Endothelial cell of umbilical vein (primary cell): ENCODE measurements at regions not wholly inside any gene's neighbourhood (a gene's known extent, or its start where the extent isn't known, plus 50 kb on each side); places are given as distances from the start of the nearest gene placed in this dataset.

Experiments used
- BruUV-seq: library from RNA; stranded (reverse); fragments of 400-500 nt; replicated peaks from 2 replicates; lab custom pipeline; 2021; lab: Mats Ljungman, UMichigan
- CTCF ChIA-PET: fragments of 300-600, 350-600 bp; sonication (Branson Sonifier 250); formaldehyde crosslinking; loops from one replicate; lab custom pipeline; 2021; ENCODE audit warnings: antibody characterized with exemption, inconsistent platforms; lab: Charles Lee
- POLR2A ChIA-PET: fragments of 300-600, 350-600 bp; sonication (Branson Sonifier 250); formaldehyde crosslinking; loops from one replicate; lab custom pipeline; 2021; ENCODE audit warnings: antibody characterized with exemption, inconsistent platforms; lab: Charles Lee
- DNase-seq: peaks from one replicate; pipeline ENCODE4 v3.0.0-alpha.2; 2011; ENCODE audit warnings: low read depth, low spot score
- FAIRE-seq: peaks from 2 replicates; lab custom pipeline; 2011; peaks lifted over from hg19 to GRCh38; lab: Jason Lieb, UNC
- H2AFZ ChIP-seq: 2 replicates; pipeline ENCODE4 v1.6.0; 2012; ENCODE audit warnings: low read depth, low read length, control low read depth, inconsistent platforms
- H3K27ac ChIP-seq: 2 replicates; pipeline ENCODE4 v1.5.1; 2011; ENCODE audit warnings: low read depth, mild to moderate bottlenecking, control low read depth, low read length, moderate library complexity; ENCODE audit not compliant: insufficient read depth
- H3K27me3 ChIP-seq, 2 experiments: 2 replicates each; pipeline versions ENCODE4 v1.6.0 to v1.6.1; 2011; ENCODE audit warnings: low read length in 2 of 2, mixed read lengths in 1 of 2; ENCODE audit not compliant: control insufficient read depth in 2 of 2, insufficient read depth in 2 of 2
- H3K36me3 ChIP-seq, 2 experiments: 2 replicates in 1 of 2; 3 replicates in 1 of 2; pipeline ENCODE4 v1.5.1; 2011; ENCODE audit warnings: low read length in 2 of 2, mild to moderate bottlenecking in 1 of 2, moderate library complexity in 1 of 2; ENCODE audit not compliant: control insufficient read depth in 2 of 2, insufficient read depth in 2 of 2; ENCODE audit errors: extremely low read depth in 1 of 2
- H3K4me1 ChIP-seq: 3 replicates; pipeline ENCODE4 v1.5.1; 2011; ENCODE audit warnings: mild to moderate bottlenecking, low read length; ENCODE audit not compliant: control insufficient read depth, insufficient read depth; ENCODE audit errors: extremely low read depth
- H3K4me2 ChIP-seq: 2 replicates; pipeline ENCODE4 v1.6.1; 2011; ENCODE audit warnings: low read length, control low read depth, mixed read lengths; ENCODE audit not compliant: insufficient read depth
- H3K4me3 ChIP-seq, 3 experiments: fragments of 200-600 bp in 1 of 3; sonication (generic), shearing (Covaris generic) in 1 of 3; replicated peaks in 1 of 3; 2 replicates each; pipeline ENCODE4 v1.5.1; 2011 to 2016; ENCODE audit warnings: control low read depth in 3 of 3, low read length in 3 of 3, mild to moderate bottlenecking in 2 of 3, inconsistent platforms in 1 of 3, low read depth in 1 of 3, moderate library complexity in 1 of 3; ENCODE audit not compliant: insufficient read depth in 1 of 3
- H3K79me2 ChIP-seq: 2 replicates; pipeline ENCODE4 v1.6.0; 2012; ENCODE audit warnings: low read length, inconsistent platforms; ENCODE audit not compliant: control insufficient read depth, insufficient read depth
- H3K9ac ChIP-seq: replicated peaks from 2 replicates; pipeline ENCODE3; 2011; ENCODE audit warnings: low read length, control low read depth; ENCODE audit not compliant: insufficient read depth; ENCODE audit errors: extremely low read depth
- H3K9me1 ChIP-seq: replicated peaks from 3 replicates; pipeline ENCODE4 v1.6.0; 2011; ENCODE audit warnings: mild to moderate bottlenecking, low read length; ENCODE audit not compliant: control insufficient read depth, insufficient read depth; ENCODE audit errors: extremely low read depth
- H3K9me3 ChIP-seq: replicated peaks from 2 replicates; pipeline ENCODE4 v1.5.1; 2012; ENCODE audit warnings: low read length, inconsistent platforms; ENCODE audit not compliant: control insufficient read depth, insufficient read depth
- H4K20me1 ChIP-seq: replicated peaks from 2 replicates; pipeline ENCODE3; 2011; ENCODE audit warnings: mild to moderate bottlenecking, low read length; ENCODE audit not compliant: control insufficient read depth, insufficient read depth; ENCODE audit errors: extremely low read depth
- CTCF ChIP-seq, 2 donors: IDR thresholded peaks; 1 replicate in 1 of 2; 2 replicates in 1 of 2; pipeline ENCODE4 v1.5.1; 2011; ENCODE audit warnings: low read length in 2 of 2, mild to moderate bottlenecking in 2 of 2, moderate library complexity in 2 of 2, control low read depth in 1 of 2, inconsistent platforms in 1 of 2, low read depth in 1 of 2; ENCODE audit not compliant: insufficient read depth in 1 of 2; ENCODE audit errors: extremely low read depth in 1 of 2
- EZH2 ChIP-seq: IDR thresholded peaks from 2 replicates; pipeline ENCODE4 v1.6.1; 2012; ENCODE audit warnings: borderline replicate concordance, low read depth, mild to moderate bottlenecking, moderate library complexity, low read length, inconsistent platforms; ENCODE audit not compliant: severe bottlenecking
- FOS ChIP-seq: IDR thresholded peaks from 2 replicates; pipeline ENCODE4 v1.6.1; 2011; ENCODE audit warnings: mild to moderate bottlenecking, low read length, moderate library complexity, borderline replicate concordance; ENCODE audit not compliant: insufficient read depth
- GATA2 ChIP-seq: IDR thresholded peaks from 2 replicates; pipeline ENCODE4 v1.7.0; 2011; ENCODE audit warnings: low read depth, mild to moderate bottlenecking, moderate library complexity, mixed read lengths, low read length; ENCODE audit not compliant: insufficient read length, insufficient read depth
- JUN ChIP-seq: IDR thresholded peaks from 2 replicates; pipeline ENCODE4 v1.6.1; 2011; ENCODE audit warnings: borderline replicate concordance, low read depth; ENCODE audit not compliant: insufficient read length, insufficient read depth
- MAX ChIP-seq: IDR thresholded peaks from 2 replicates; pipeline ENCODE4 v1.6.1; 2011; ENCODE audit not compliant: insufficient read depth, insufficient read length
- MYC ChIP-seq: IDR thresholded peaks from one replicate; pipeline ENCODE4 v1.6.1; 2011; ENCODE audit warnings: mild to moderate bottlenecking, low read depth, low read length
- POLR2A ChIP-seq: IDR thresholded peaks from 2 replicates; pipeline ENCODE4 v1.6.1; 2012; ENCODE audit warnings: low read depth, mild to moderate bottlenecking, control low read depth, low read length
- POLR2AphosphoS5 ChIP-seq: IDR thresholded peaks from 2 replicates; pipeline ENCODE4 v1.6.1; 2012; ENCODE audit warnings: low read depth, mild to moderate bottlenecking, control low read depth, low read length, moderate library complexity; ENCODE audit not compliant: insufficient read depth
- dilution Hi-C: fragments of 300-500 bp; cut with MboI; formaldehyde crosslinking; loops from one replicate; pipeline ENCODE4 v1.15.0; 2019; ENCODE audit warnings: low sequenced_read_pairs; ENCODE audit not compliant: extremely low pct_ligation_motif_present
- intact Hi-C: fragments of 100-400 bp; cut with micrococcal nuclease; formaldehyde crosslinking; loops from one replicate; pipeline ENCODE4 v1.10.0; 2022

GRCh38 chr3:83567935-83568334 lies 1390.9 kb upstream of the CADM2 start:
- H3K9ac ChIP-seq, result no peak overlapping the region
- H3K4me2 ChIP-seq, result no peak overlapping the region
- intact Hi-C loops, result no loop called here
- no peak overlapping the region for H2AFZ ChIP-seq
- TF ChIP-seq EZH2 (no peak), CTCF (IDR thresholded peaks at IDR 0.05; ENCODE audit: extremely low read depth in 1 of 2, insufficient read depth in 1 of 2, low read depth in 1 of 2, low read length in 2 of 2) (no peak), MYC (no peak), MAX (no peak), JUN (no peak), POLR2AphosphoS5 (no peak), FOS (no peak), GATA2 (no peak), POLR2A (no peak)
- H3K27me3 ChIP-seq, result no peaks in the 10 kb centered on the region
- no peaks in the 10 kb centered on the region for H3K9me1 ChIP-seq
- H3K4me3 ChIP-seq, result no peak overlapping the region
- CTCF ChIA-PET, result no interaction called here
- BruUV-seq, result no TSS peak
- dilution Hi-C loops, result no loop called here
- H4K20me1 ChIP-seq, result no peaks in the 10 kb centered on the region
- H3K9me3 ChIP-seq, result no peaks in the 10 kb centered on the region
- no peaks in the 10 kb centered on the region for H3K36me3 ChIP-seq
- DNase-seq (no peak), FAIRE-seq (no peak)
- no peaks in the 10 kb centered on the region for H3K79me2 ChIP-seq
- POLR2A ChIA-PET, result no interaction called here
- H3K27ac ChIP-seq, result no peak overlapping the region
- H3K4me1 ChIP-seq, result no peaks in the 10 kb centered on the region
